GM23338 (cell line): ENCODE measurements at regions not wholly inside any gene's neighbourhood (a gene's known extent, or its start where the extent isn't known, plus 50 kb on each side); places are given as distances from the start of the nearest gene placed in this dataset.

Experiments used
- ATAC-seq: fragments of 200-7000 bp; cut with Tn5 transposase; 3 replicates; pipeline ENCODE4 v1.9.1; 2020
- DNase-seq: peaks from one replicate; pipeline ENCODE4 v3.0.0-alpha.2; 2015; ENCODE audit warnings: low spot score
- H2AFZ ChIP-seq: fragments of 200-600 bp; sonication (generic); 2 replicates; pipeline ENCODE4 v1.8.0; 2016; ENCODE audit warnings: antibody characterized with exemption, mild to moderate bottlenecking, moderate library complexity
- H3F3A ChIP-seq: fragments of 200-600 bp; sonication (generic); replicated peaks from 2 replicates; pipeline ENCODE4 v1.8.0; 2017; ENCODE audit warnings: antibody characterized with exemption, mixed run types, low read depth
- H3K27ac ChIP-seq: fragments of 200-600 bp; sonication (generic); 2 replicates; pipeline ENCODE4 v1.6.1; 2016; ENCODE audit warnings: low read depth
- H3K27me3 ChIP-seq: fragments of 200-600 bp; sonication (generic); 2 replicates; pipeline ENCODE4 v1.8.0; 2016; ENCODE audit warnings: mild to moderate bottlenecking, mixed run types, moderate library complexity; ENCODE audit not compliant: insufficient read depth
- H3K36me3 ChIP-seq: fragments of 200-600 bp; sonication (generic); 2 replicates; pipeline ENCODE4 v1.8.0; 2016; ENCODE audit warnings: mild to moderate bottlenecking; ENCODE audit not compliant: insufficient read depth
- H3K4me1 ChIP-seq: fragments of 200-600 bp; sonication (generic); 2 replicates; pipeline ENCODE4 v1.8.0; 2016; ENCODE audit warnings: mild to moderate bottlenecking, moderate library complexity; ENCODE audit not compliant: insufficient read depth
- H3K4me2 ChIP-seq: fragments of 200-600 bp; sonication (generic); 2 replicates; pipeline ENCODE4 v1.7.1; 2017; ENCODE audit warnings: mixed run types
- H3K4me3 ChIP-seq: fragments of 200-600 bp; sonication (generic); 2 replicates; pipeline ENCODE4 v1.6.1; 2016; ENCODE audit warnings: mixed run types
- H3K79me2 ChIP-seq: fragments of 200-600 bp; sonication (generic); replicated peaks from 2 replicates; pipeline ENCODE4 v1.8.0; 2017; ENCODE audit warnings: mild to moderate bottlenecking; ENCODE audit not compliant: insufficient read depth
- H3K9me2 ChIP-seq: fragments of 200-600 bp; sonication (generic); 2 replicates; pipeline ENCODE4 v1.8.0; 2017; ENCODE audit not compliant: insufficient read depth
- H4K20me1 ChIP-seq: fragments of 200-600 bp; sonication (generic); replicated peaks from 2 replicates; pipeline ENCODE4 v1.8.0; 2017; ENCODE audit warnings: mild to moderate bottlenecking; ENCODE audit not compliant: insufficient read depth
- H3K27ac Mint-ChIP-seq: 2 replicates; pipeline ENCODE4 v1.8.0; 2020; ENCODE audit warnings: inconsistent platforms, mild to moderate bottlenecking, moderate library complexity, mixed read lengths
- H3K27me3 Mint-ChIP-seq: 3 replicates; pipeline ENCODE4 v1.8.0; 2022; ENCODE audit warnings: low read depth, mild to moderate bottlenecking, moderate library complexity, mixed read lengths, inconsistent platforms; ENCODE audit not compliant: insufficient read depth, poor library complexity
- H3K36me3 Mint-ChIP-seq: 3 replicates; pipeline ENCODE4 v1.8.0; 2021; ENCODE audit warnings: low read depth, mild to moderate bottlenecking, inconsistent platforms, moderate library complexity, mixed read lengths
- H3K4me1 Mint-ChIP-seq: 3 replicates; pipeline ENCODE4 v1.8.0; 2020; ENCODE audit warnings: mild to moderate bottlenecking, inconsistent platforms, mixed read lengths
- H3K4me3 Mint-ChIP-seq: 3 replicates; pipeline ENCODE4 v1.8.0; 2021; ENCODE audit warnings: moderate library complexity, mild to moderate bottlenecking, inconsistent platforms, mixed read lengths
- H3K9me3 Mint-ChIP-seq: 3 replicates; pipeline ENCODE4 v1.8.0; 2020; ENCODE audit warnings: moderate library complexity, mild to moderate bottlenecking, inconsistent platforms, mixed read lengths
- CREB1 ChIP-seq: fragments of 250-450 bp; sonication (Bioruptor Pico); IDR thresholded peaks from 2 replicates; pipeline ENCODE4 v1.5.0; 2020; ENCODE audit warnings: low read depth, mild to moderate bottlenecking, moderate library complexity
- EZH2 ChIP-seq: fragments of 200-600 bp; sonication (generic); IDR thresholded peaks from one replicate; pipeline ENCODE4 v1.8.0; 2017; ENCODE audit warnings: antibody characterized with exemption, mild to moderate bottlenecking, low read depth; ENCODE audit not compliant: unreplicated experiment
- EZH2phosphoT487 ChIP-seq: fragments of 200-600 bp; sonication (generic); IDR thresholded peaks from one replicate; pipeline ENCODE4 v1.8.1; 2018; ENCODE audit warnings: antibody characterized with exemption; ENCODE audit not compliant: unreplicated experiment
- NANOG ChIP-seq: IDR thresholded peaks from 2 replicates; pipeline ENCODE4 v1.6.1; 2016; ENCODE audit warnings: antibody characterized with exemption, borderline replicate concordance
- POLR2AphosphoS5 ChIP-seq: IDR thresholded peaks from 2 replicates; pipeline ENCODE4 v1.6.1; 2016; ENCODE audit warnings: antibody characterized with exemption, low read depth
- STAT1 ChIP-seq: IDR thresholded peaks from one replicate; pipeline ENCODE4 v1.6.1; 2016; ENCODE audit warnings: antibody characterized with exemption; ENCODE audit not compliant: unreplicated experiment
- ZNF114 ChIP-seq: fragments of 250-450 bp; sonication (Bioruptor Pico); IDR thresholded peaks from 2 replicates; pipeline ENCODE4 v1.5.0; 2020; ENCODE audit warnings: mild to moderate bottlenecking, moderate library complexity
- ZNF331 ChIP-seq: fragments of 250-450 bp; sonication (Bioruptor Pico); IDR thresholded peaks from 2 replicates; pipeline ENCODE4 v1.5.0; 2020; ENCODE audit warnings: low read depth, mild to moderate bottlenecking, moderate library complexity
- TF ChIP-seq, protein P1 (sequence below): IDR thresholded peaks from 2 replicates; pipeline ENCODE4 v1.6.1; 2016; ENCODE audit warnings: antibody characterized with exemption
- TF ChIP-seq, protein P2 (sequence below): fragments of 250-450 bp; sonication (Bioruptor Pico); IDR thresholded peaks from 2 replicates; pipeline ENCODE4 v1.5.0; 2020; ENCODE audit warnings: mild to moderate bottlenecking, moderate library complexity
- TF ChIP-seq, protein P3 (sequence below), 2 experiments: fragments of 200-600 bp in 1 of 2; sonication (generic) in 1 of 2; conservative IDR thresholded peaks; 2 replicates each; pipeline versions ENCODE4 v1.5.1 to v1.6.1; 2016 to 2017; ENCODE audit warnings: antibody characterized with exemption in 2 of 2, low read depth in 2 of 2, mild to moderate bottlenecking in 2 of 2, moderate library complexity in 1 of 2

DNA sequence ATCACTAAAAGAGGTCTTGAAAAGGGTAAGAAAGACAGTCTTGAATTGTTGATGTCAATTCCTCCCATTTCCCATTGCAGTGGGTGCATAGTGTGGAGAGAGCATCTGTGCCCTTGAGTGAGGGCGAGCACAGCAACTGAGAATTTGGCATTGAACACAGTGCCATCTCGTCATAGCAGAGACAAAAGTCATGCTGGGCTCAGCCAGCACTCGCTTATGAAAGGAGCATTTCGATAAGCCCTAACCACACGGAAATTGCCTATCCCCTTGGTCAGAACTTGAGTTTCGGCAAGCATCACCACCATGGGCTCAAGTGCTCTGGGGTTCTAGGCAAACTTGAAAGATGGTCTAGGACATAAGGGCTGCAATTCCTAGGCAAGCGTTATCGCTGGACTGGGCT, 712.8 kb upstream of the CDH10 start:
- peaks cover 30% of the 10 kb centered on the region for H3K36me3 Mint-ChIP-seq
- H3K4me1 ChIP-seq = no peaks in the 10 kb centered on the region

DNA sequence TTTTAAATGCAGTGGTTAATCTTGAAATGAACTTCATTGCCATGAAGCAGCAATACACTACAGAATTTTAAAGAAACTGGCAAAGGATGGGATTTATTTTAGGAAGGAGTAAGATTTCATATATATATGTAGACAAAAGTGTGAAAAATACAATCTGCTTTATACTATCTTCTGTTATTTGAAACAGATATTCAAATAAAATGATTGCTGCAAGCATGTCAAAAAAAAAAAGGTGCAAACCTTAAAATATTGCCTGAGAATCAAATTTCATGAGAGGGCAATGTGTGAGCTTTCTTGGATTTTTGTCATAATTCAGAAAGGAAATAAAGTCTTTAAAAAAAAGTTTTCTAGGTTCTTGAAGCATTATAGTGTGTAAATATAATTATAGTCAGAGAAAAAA, 705.0 kb upstream of the CDH10 start:
- H3K4me1 ChIP-seq = peaks cover 13% of the 10 kb centered on the region
- H3K27ac Mint-ChIP-seq = no peak overlapping the region; the same call in 1 of the 2 replicates
- DNase-seq = no peak
- no peak for TF ChIP-seq ZNF331 (CRISPR knock-in tag)
- TF ChIP-seq, protein P1, sequence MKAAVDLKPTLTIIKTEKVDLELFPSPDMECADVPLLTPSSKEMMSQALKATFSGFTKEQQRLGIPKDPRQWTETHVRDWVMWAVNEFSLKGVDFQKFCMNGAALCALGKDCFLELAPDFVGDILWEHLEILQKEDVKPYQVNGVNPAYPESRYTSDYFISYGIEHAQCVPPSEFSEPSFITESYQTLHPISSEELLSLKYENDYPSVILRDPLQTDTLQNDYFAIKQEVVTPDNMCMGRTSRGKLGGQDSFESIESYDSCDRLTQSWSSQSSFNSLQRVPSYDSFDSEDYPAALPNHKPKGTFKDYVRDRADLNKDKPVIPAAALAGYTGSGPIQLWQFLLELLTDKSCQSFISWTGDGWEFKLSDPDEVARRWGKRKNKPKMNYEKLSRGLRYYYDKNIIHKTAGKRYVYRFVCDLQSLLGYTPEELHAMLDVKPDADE = no peak
- TF ChIP-seq, protein P2, sequence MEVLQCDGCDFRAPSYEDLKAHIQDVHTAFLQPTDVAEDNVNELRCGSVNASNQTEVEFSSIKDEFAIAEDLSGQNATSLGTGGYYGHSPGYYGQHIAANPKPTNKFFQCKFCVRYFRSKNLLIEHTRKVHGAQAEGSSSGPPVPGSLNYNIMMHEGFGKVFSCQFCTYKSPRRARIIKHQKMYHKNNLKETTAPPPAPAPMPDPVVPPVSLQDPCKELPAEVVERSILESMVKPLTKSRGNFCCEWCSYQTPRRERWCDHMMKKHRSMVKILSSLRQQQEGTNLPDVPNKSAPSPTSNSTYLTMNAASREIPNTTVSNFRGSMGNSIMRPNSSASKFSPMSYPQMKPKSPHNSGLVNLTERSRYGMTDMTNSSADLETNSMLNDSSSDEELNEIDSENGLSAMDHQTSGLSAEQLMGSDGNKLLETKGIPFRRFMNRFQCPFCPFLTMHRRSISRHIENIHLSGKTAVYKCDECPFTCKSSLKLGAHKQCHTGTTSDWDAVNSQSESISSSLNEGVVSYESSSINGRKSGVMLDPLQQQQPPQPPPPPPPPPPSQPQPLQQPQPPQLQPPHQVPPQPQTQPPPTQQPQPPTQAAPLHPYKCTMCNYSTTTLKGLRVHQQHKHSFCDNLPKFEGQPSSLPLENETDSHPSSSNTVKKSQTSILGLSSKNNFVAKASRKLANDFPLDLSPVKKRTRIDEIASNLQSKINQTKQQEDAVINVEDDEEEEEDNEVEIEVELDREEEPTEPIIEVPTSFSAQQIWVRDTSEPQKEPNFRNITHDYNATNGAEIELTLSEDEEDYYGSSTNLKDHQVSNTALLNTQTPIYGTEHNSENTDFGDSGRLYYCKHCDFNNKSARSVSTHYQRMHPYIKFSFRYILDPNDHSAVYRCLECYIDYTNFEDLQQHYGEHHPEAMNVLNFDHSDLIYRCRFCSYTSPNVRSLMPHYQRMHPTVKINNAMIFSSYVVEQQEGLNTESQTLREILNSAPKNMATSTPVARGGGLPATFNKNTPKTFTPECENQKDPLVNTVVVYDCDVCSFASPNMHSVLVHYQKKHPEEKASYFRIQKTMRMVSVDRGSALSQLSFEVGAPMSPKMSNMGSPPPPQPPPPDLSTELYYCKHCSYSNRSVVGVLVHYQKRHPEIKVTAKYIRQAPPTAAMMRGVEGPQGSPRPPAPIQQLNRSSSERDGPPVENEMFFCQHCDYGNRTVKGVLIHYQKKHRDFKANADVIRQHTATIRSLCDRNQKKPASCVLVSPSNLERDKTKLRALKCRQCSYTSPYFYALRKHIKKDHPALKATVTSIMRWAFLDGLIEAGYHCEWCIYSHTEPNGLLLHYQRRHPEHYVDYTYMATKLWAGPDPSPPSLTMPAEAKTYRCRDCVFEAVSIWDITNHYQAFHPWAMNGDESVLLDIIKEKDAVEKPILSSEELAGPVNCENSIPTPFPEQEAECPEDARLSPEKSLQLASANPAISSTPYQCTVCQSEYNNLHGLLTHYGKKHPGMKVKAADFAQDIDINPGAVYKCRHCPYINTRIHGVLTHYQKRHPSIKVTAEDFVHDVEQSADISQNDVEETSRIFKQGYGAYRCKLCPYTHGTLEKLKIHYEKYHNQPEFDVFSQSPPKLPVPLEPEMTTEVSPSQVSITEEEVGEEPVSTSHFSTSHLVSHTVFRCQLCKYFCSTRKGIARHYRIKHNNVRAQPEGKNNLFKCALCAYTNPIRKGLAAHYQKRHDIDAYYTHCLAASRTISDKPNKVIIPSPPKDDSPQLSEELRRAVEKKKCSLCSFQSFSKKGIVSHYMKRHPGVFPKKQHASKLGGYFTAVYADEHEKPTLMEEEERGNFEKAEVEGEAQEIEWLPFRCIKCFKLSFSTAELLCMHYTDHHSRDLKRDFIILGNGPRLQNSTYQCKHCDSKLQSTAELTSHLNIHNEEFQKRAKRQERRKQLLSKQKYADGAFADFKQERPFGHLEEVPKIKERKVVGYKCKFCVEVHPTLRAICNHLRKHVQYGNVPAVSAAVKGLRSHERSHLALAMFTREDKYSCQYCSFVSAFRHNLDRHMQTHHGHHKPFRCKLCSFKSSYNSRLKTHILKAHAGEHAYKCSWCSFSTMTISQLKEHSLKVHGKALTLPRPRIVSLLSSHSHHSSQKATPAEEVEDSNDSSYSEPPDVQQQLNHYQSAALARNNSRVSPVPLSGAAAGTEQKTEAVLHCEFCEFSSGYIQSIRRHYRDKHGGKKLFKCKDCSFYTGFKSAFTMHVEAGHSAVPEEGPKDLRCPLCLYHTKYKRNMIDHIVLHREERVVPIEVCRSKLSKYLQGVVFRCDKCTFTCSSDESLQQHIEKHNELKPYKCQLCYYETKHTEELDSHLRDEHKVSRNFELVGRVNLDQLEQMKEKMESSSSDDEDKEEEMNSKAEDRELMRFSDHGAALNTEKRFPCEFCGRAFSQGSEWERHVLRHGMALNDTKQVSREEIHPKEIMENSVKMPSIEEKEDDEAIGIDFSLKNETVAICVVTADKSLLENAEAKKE (CRISPR knock-in tag) = no peak
- TF ChIP-seq EZH2phosphoT487 = no peak
- TF ChIP-seq NANOG = no peak
- TF ChIP-seq, protein P3, sequence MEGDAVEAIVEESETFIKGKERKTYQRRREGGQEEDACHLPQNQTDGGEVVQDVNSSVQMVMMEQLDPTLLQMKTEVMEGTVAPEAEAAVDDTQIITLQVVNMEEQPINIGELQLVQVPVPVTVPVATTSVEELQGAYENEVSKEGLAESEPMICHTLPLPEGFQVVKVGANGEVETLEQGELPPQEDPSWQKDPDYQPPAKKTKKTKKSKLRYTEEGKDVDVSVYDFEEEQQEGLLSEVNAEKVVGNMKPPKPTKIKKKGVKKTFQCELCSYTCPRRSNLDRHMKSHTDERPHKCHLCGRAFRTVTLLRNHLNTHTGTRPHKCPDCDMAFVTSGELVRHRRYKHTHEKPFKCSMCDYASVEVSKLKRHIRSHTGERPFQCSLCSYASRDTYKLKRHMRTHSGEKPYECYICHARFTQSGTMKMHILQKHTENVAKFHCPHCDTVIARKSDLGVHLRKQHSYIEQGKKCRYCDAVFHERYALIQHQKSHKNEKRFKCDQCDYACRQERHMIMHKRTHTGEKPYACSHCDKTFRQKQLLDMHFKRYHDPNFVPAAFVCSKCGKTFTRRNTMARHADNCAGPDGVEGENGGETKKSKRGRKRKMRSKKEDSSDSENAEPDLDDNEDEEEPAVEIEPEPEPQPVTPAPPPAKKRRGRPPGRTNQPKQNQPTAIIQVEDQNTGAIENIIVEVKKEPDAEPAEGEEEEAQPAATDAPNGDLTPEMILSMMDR (conservative IDR thresholded peaks at IDR 0.05; ENCODE audit: low read depth in 2 of 2) = no peak
- no peak for TF ChIP-seq ZNF114 (CRISPR knock-in tag)
- TF ChIP-seq CREB1 (CRISPR knock-in tag) = no peak
- no peak for TF ChIP-seq STAT1

More for the DNA sequence above, 712.8 kb upstream of the CDH10 start:
- H3K27ac Mint-ChIP-seq = no peak overlapping the region
- Histone ChIP-seq H3K27me3 (no peaks in the 10 kb centered on the region), H3F3A (no peaks in the 10 kb centered on the region), H3K27ac (no peak overlapping the region), H4K20me1 (no peaks in the 10 kb centered on the region), H3K4me2 (no peak overlapping the region), H3K4me3 (no peak overlapping the region), H3K79me2 (no peaks in the 10 kb centered on the region), H2AFZ (no peak overlapping the region), H3K9me2 (no peaks in the 10 kb centered on the region), H3K36me3 (no peaks in the 10 kb centered on the region)
- H3K27me3 Mint-ChIP-seq = peaks cover 3% of the 10 kb centered on the region
- H3K9me3 Mint-ChIP-seq = peaks cover 25% of the 10 kb centered on the region
- H3K4me3 Mint-ChIP-seq = no peak overlapping the region
- DNase-seq (no peak), ATAC-seq (no peak)
- no peak for TF ChIP-seq ZNF331 (CRISPR knock-in tag)
- no peak for TF ChIP-seq POLR2AphosphoS5
- TF ChIP-seq CREB1 (CRISPR knock-in tag) = no peak
- no peak for TF ChIP-seq EZH2
- TF ChIP-seq NANOG = no peak
- TF ChIP-seq, protein P1 = no peak
- no peak for TF ChIP-seq EZH2phosphoT487
- no peaks in the 10 kb centered on the region; the same call in 2 of the 3 replicates for H3K4me1 Mint-ChIP-seq

More for the DNA sequence above, 705.0 kb upstream of the CDH10 start:
- Histone ChIP-seq H2AFZ (no peak overlapping the region), H3K36me3 (no peaks in the 10 kb centered on the region), H3K27ac (no peak overlapping the region), H3K4me2 (no peak overlapping the region), H3K79me2 (no peaks in the 10 kb centered on the region), H3F3A (no peaks in the 10 kb centered on the region), H3K4me3 (no peak overlapping the region), H4K20me1 (no peaks in the 10 kb centered on the region), H3K9me2 (no peaks in the 10 kb centered on the region), H3K27me3 (no peaks in the 10 kb centered on the region)
- Mint-ChIP-seq H3K4me3 (no peak overlapping the region), H3K36me3 (peaks cover 18% of the 10 kb centered on the region), H3K4me1 (peaks cover 19% of the 10 kb centered on the region), H3K9me3 (peaks cover 2% of the 10 kb centered on the region; the same call in 2 of the 3 replicates), H3K27me3 (peaks cover 2% of the 10 kb centered on the region)
- no peak for ATAC-seq
